RWPE2 (cell line): ENCODE measurements at regions not wholly inside any gene's neighbourhood (a gene's known extent, or its start where the extent isn't known, plus 50 kb on each side); places are given as distances from the start of the nearest gene placed in this dataset.

Experiments used
- ATAC-seq: fragments of 200-7000 bp; cut with Tn5 transposase; 3 replicates; pipeline ENCODE4 v1.9.1; 2021; ENCODE audit warnings: low read depth
- DNase-seq: peaks from one replicate; pipeline ENCODE4 v3.0.0-alpha.2; 2020; ENCODE audit warnings: low spot score
- H3K27ac ChIP-seq: fragments of 450-650 bp; 2 replicates; pipeline ENCODE4 v1.5.1; 2017; ENCODE audit warnings: mild to moderate bottlenecking; ENCODE audit not compliant: poor library complexity, severe bottlenecking
- H3K27me3 ChIP-seq: fragments of 250-450 bp; sonication (Bioruptor Pico); 2 replicates; pipeline ENCODE4 v1.5.1; 2021; ENCODE audit warnings: mild to moderate bottlenecking, moderate library complexity; ENCODE audit not compliant: insufficient read depth, poor library complexity, severe bottlenecking
- H3K36me3 ChIP-seq: fragments of 250-450 bp; sonication (Bioruptor Pico); 2 replicates; pipeline ENCODE4 v1.5.1; 2020; ENCODE audit warnings: low read depth, mild to moderate bottlenecking, moderate library complexity
- H3K4me1 ChIP-seq: fragments of 250-450 bp; sonication (Bioruptor Pico); 2 replicates; pipeline ENCODE4 v1.5.1; 2021; ENCODE audit warnings: mild to moderate bottlenecking, moderate library complexity; ENCODE audit not compliant: insufficient read depth, poor library complexity, severe bottlenecking
- H3K4me3 ChIP-seq: fragments of 250-450 bp; sonication (Bioruptor Pico); 2 replicates; pipeline ENCODE4 v1.5.1; 2021; ENCODE audit warnings: mild to moderate bottlenecking, moderate library complexity; ENCODE audit not compliant: severe bottlenecking
- H3K9me3 ChIP-seq: fragments of 250-450 bp; sonication (Bioruptor Pico); 2 replicates; pipeline ENCODE4 v1.5.1; 2021; ENCODE audit warnings: mild to moderate bottlenecking, moderate library complexity; ENCODE audit not compliant: severe bottlenecking
- TF ChIP-seq, protein P1 (sequence below): fragments of 450-650 bp; IDR thresholded peaks from one replicate; pipeline ENCODE4 v1.5.1; 2017; ENCODE audit warnings: mild to moderate bottlenecking, moderate library complexity; ENCODE audit not compliant: poor library complexity, severe bottlenecking

DNA sequence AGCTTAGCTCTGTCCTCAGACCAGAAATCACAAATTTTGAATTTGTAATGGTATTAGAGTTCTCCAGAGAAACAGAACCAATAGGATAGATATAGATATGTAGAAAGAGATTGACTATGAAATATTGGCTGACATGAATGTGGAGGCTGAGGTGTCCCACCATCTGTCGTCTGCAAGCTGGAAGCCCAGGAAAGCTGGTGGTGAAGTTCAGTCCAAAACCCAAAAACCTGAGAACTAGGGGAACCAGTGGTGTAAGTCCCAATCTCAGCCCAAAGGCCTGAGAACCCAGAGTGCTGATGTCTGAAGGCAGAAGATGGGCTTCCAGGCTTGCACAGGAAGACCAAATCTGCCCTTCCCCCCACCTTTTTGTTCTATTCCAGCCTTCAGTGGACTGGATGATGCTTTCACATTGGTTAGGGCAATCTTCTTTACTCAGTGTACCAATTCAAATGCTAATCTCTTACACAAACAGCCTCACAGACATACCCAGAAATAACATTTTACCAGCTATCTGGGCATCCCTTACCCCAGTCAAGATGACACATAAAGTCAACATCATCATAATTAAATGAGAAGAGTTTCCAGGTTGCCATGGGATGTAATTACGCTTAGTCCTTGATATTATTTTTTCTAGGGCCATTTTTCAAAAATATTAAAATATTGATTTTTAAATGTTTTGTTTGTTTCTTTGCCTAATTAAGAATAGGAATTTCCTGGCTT, 570.8 kb downstream of the UTRN start:
- TF ChIP-seq, protein P1, sequence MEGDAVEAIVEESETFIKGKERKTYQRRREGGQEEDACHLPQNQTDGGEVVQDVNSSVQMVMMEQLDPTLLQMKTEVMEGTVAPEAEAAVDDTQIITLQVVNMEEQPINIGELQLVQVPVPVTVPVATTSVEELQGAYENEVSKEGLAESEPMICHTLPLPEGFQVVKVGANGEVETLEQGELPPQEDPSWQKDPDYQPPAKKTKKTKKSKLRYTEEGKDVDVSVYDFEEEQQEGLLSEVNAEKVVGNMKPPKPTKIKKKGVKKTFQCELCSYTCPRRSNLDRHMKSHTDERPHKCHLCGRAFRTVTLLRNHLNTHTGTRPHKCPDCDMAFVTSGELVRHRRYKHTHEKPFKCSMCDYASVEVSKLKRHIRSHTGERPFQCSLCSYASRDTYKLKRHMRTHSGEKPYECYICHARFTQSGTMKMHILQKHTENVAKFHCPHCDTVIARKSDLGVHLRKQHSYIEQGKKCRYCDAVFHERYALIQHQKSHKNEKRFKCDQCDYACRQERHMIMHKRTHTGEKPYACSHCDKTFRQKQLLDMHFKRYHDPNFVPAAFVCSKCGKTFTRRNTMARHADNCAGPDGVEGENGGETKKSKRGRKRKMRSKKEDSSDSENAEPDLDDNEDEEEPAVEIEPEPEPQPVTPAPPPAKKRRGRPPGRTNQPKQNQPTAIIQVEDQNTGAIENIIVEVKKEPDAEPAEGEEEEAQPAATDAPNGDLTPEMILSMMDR = no peak
- no peak for DNase-seq
- Histone ChIP-seq H3K27ac (no peak overlapping the region), H3K4me3 (no peak overlapping the region), H3K4me1 (no peaks in the 10 kb centered on the region), H3K27me3 (no peaks in the 10 kb centered on the region), H3K36me3 (peaks cover 4% of the 10 kb centered on the region; the same call in 1 of the 2 replicates), H3K9me3 (no peaks in the 10 kb centered on the region)
- ATAC-seq = no peak

DNA sequence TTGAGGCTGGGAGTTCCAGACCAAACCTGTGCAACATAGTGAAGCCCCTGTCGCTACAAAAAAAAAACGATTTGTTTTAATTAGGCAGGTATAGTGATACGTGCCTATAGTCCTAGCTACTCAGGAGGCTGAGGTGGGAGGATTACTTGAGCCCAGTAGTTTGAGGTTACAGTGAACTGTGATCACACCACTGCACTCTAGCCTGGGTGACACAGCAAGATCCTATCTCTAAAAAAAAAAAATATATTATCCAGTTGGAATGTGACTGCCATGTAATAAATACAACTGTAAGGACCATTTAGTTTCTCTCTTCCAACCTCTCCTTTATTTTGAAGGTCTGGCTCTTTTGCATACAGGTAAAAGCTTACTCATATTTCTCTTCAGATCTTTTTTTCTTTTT, 571.5 kb downstream of the UTRN start:
- DNase-seq = no peak
- TF ChIP-seq, protein P1 = no peak

DNA sequence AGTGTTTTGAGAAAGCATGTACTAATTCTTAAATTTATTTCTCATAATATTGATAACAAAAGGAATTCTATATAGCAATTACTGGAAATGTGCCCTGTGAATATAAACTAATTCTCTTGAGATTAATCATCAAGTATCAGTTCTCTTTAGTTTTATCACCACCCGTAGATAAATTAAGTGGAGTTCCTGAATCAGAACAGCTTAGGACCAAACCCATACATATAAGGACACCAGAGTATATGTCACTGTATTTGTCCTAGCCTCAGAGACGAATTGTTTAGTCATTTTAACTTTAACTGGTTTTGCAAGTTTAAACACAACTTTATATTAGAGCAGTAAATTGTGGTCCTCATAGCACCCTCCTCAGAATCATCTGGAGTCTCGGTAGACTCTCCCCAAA, 572.0 kb downstream of the UTRN start:
- DNase-seq (no peak), ATAC-seq (no peak)
- TF ChIP-seq, protein P1 = no peak
- Histone ChIP-seq H3K4me3 (no peak overlapping the region), H3K27ac (no peak overlapping the region), H3K36me3 (no peaks in the 10 kb centered on the region), H3K4me1 (no peaks in the 10 kb centered on the region), H3K27me3 (no peaks in the 10 kb centered on the region), H3K9me3 (no peaks in the 10 kb centered on the region)

More for the DNA sequence above, 571.5 kb downstream of the UTRN start:
- no peak overlapping the region for H3K27ac ChIP-seq
- no peaks in the 10 kb centered on the region for H3K9me3 ChIP-seq
- H3K4me3 ChIP-seq = no peak overlapping the region
- H3K27me3 ChIP-seq = no peaks in the 10 kb centered on the region
- H3K36me3 ChIP-seq = no peaks in the 10 kb centered on the region; the same call in 1 of the 2 replicates
- H3K4me1 ChIP-seq = no peaks in the 10 kb centered on the region
- ATAC-seq = no peak

DNA sequence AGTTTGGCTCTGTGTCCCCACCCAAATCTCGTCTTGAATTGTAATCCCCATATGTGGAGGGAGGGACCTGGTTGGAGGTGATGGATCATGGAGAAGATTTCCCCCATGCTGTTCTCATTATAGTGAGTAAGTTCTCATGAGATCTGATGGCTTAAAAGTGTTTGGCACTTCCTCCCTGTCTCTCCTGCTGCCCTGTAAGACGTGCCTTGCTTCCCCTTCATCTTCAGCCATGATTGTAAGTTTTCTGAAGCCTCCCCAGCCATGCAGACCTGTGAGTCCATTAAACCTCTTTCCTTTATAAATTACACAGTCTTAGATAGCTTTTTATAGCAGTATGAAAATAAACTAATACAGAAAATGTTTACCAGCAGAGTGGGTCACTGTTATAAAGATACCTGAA, 577.6 kb downstream of the UTRN start:
- TF ChIP-seq, protein P1 = no peak
- no peak for ATAC-seq
- Histone ChIP-seq H3K36me3 (no peaks in the 10 kb centered on the region), H3K27ac (no peak overlapping the region), H3K4me1 (no peaks in the 10 kb centered on the region), H3K9me3 (no peaks in the 10 kb centered on the region), H3K4me3 (no peak overlapping the region), H3K27me3 (no peaks in the 10 kb centered on the region)
- no peak for DNase-seq

DNA sequence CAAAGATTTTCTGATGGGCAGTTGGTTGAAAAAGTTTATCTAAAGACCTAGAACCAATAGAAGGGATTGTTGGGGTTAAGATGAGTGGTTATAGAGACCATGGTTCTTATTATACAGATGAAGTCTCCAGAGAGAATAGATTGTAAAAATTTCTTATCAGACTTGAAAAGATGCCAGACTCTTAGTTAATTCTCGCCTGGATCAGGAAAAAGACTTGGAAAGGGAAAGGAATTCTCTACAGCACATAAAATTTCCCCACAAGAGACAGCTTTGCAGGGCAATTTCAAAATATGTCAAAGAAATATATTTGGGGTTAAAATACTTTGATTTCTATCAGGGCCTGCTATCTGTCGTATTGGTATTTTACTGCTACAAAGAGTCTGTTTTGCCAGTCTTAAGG, 582.6 kb downstream of the UTRN start:
- no peaks in the 10 kb centered on the region for H3K4me1 ChIP-seq
- H3K4me3 ChIP-seq = no peak overlapping the region
- DNase-seq = no peak
- H3K9me3 ChIP-seq = no peaks in the 10 kb centered on the region
- H3K27me3 ChIP-seq = no peaks in the 10 kb centered on the region
- H3K27ac ChIP-seq = no peak overlapping the region
- ATAC-seq = no peak
- H3K36me3 ChIP-seq = no peaks in the 10 kb centered on the region
- TF ChIP-seq, protein P1 = no peak
